HG02973 (cell line): ENCODE measurements at regions not wholly inside any gene's neighbourhood (a gene's known extent, or its start where the extent isn't known, plus 50 kb on each side); places are given as distances from the start of the nearest gene placed in this dataset.
A peak's percentile ranks its signal among the peaks of the same experiment; 100 is the strongest.
"Not testable (repeated sequence)": the region's sequence is repeated elsewhere in the genome, so short reads cannot be mapped to it uniquely, and the experiment has no call there.

Source experiments
- ATAC-seq: cut with Tn5 transposase; IDR thresholded peaks from one replicate; pipeline ENCODE4 v1.9.1; 2021; ENCODE audit warnings: moderate library complexity; ENCODE audit not compliant: unreplicated experiment

- peak; percentile 80 for ATAC-seq
Observed at GRCh38 chr6:165850434-165851019, 187.5 kb upstream of the PDE10A start.

GRCh38 chr6:165849534-165850430 is 186.7 kb upstream of the PDE10A start:
- ATAC-seq, result no peak

GRCh38 chr6:165848086-165848426 is 185.0 kb upstream of the PDE10A start:
- ATAC-seq, result no peak

GRCh38 chr6:165847407-165848085 is 184.5 kb upstream of the PDE10A start:
- no peak for ATAC-seq

GRCh38 chr6:165846123-165846966 is 183.3 kb upstream of the PDE10A start:
- ATAC-seq, result no peak

- no peak for ATAC-seq
Observed at GRCh38 chr6:165845493-165845892, 182.5 kb upstream of the PDE10A start.

- ATAC-seq, result no peak
Observed at GRCh38 chr6:165844801-165845364, 181.8 kb upstream of the PDE10A start.

- no peak for ATAC-seq
Observed at GRCh38 chr6:165844232-165844631, 181.2 kb upstream of the PDE10A start.

GRCh38 chr6:165843568-165844113 is 180.6 kb upstream of the PDE10A start:
- no peak for ATAC-seq

- no peak for ATAC-seq
Observed at GRCh38 chr6:165843121-165843520, 180.1 kb upstream of the PDE10A start.

- no peak for ATAC-seq
Observed at GRCh38 chr6:165842281-165842936, 179.4 kb upstream of the PDE10A start.

GRCh38 chr6:165841153-165841558 is 178.1 kb upstream of the PDE10A start:
- no peak for ATAC-seq

- ATAC-seq, result no peak
Observed at GRCh38 chr6:165837948-165838745, 175.1 kb upstream of the PDE10A start.

GRCh38 chr6:165836648-165837047 is 173.6 kb upstream of the PDE10A start:
- not testable (repeated sequence) for ATAC-seq

GRCh38 chr6:165835410-165835851 is 172.4 kb upstream of the PDE10A start:
- no peak for ATAC-seq

- no peak for ATAC-seq
Observed at GRCh38 chr6:165834613-165835259, 171.7 kb upstream of the PDE10A start.

GRCh38 chr6:165833355-165833754 is 170.3 kb upstream of the PDE10A start:
- ATAC-seq, result no peak

- ATAC-seq, result no peak
Observed at GRCh38 chr6:165831812-165832510, 168.9 kb upstream of the PDE10A start.
